Naive thymus-derived CD4-positive, alpha-beta T cell (primary cell): ENCODE measurements at regions not wholly inside any gene's neighbourhood (a gene's known extent, or its start where the extent isn't known, plus 50 kb on each side); places are given as distances from the start of the nearest gene placed in this dataset.

ENCODE experiments used
- ATAC-seq: fragments of 150-1000 bp; cut with Tn5 transposase; 2 replicates; pipeline ENCODE4 v1.10.0; 2021; ENCODE audit warnings: mild to moderate bottlenecking, moderate library complexity
- CTCF ChIA-PET: fragments of 350-600 bp; sonication (Branson Sonifier 250); formaldehyde crosslinking; loops from one replicate; lab custom pipeline; 2021; ENCODE audit warnings: antibody characterized with exemption; lab: Charles Lee
- POLR2A ChIA-PET: fragments of 350-600 bp; sonication (Branson Sonifier 250); formaldehyde crosslinking; loops from one replicate; lab custom pipeline; 2021; ENCODE audit warnings: antibody characterized with exemption, inconsistent platforms; lab: Charles Lee
- DNase-seq, 9 donors: peaks; one replicate each; pipeline versions ENCODE4 v3.0.0 to v3.0.0-alpha.2; 2020 to 2022; ENCODE audit warnings: mixed read lengths in 1 of 9
- H3K27ac ChIP-seq: one replicate; pipeline ENCODE4 v1.7.0; 2013; ENCODE audit warnings: mild to moderate bottlenecking, low read depth, low read length, moderate library complexity
- H3K27me3 ChIP-seq, 2 donors: one replicate each; pipeline ENCODE4 v1.7.0; 2013; ENCODE audit warnings: low read length in 2 of 2, mild to moderate bottlenecking in 2 of 2, moderate library complexity in 2 of 2; ENCODE audit not compliant: control insufficient read depth in 2 of 2, insufficient read depth in 2 of 2
- H3K36me3 ChIP-seq, 3 experiments: 1 replicate in 2 of 3; 2 replicates in 1 of 3; pipeline ENCODE4 v1.7.0; 2013; ENCODE audit warnings: low read length in 3 of 3, mild to moderate bottlenecking in 3 of 3, moderate library complexity in 1 of 3; ENCODE audit not compliant: insufficient read depth in 3 of 3, control insufficient read depth in 2 of 3
- H3K4me1 ChIP-seq, 2 donors: one replicate each; pipeline ENCODE4 v1.7.0; 2013; ENCODE audit warnings: low read length in 2 of 2, mild to moderate bottlenecking in 2 of 2, moderate library complexity in 1 of 2; ENCODE audit not compliant: control insufficient read depth in 2 of 2, insufficient read depth in 2 of 2
- H3K4me3 ChIP-seq: 2 replicates; pipeline ENCODE4 v1.7.0; 2013; ENCODE audit warnings: mild to moderate bottlenecking, low read length
- H3K9me3 ChIP-seq, 3 experiments: 1 replicate in 2 of 3; 2 replicates in 1 of 3; pipeline ENCODE4 v1.7.0; 2013; ENCODE audit warnings: low read length in 3 of 3; ENCODE audit not compliant: control insufficient read depth in 2 of 3
- H3K27ac Mint-ChIP-seq, 9 donors: one replicate each; pipeline ENCODE4 v1.8.0; 2020 to 2022; ENCODE audit warnings: mixed read lengths in 9 of 9, mild to moderate bottlenecking in 8 of 9, moderate library complexity in 5 of 9, inconsistent platforms in 2 of 9
- H3K27me3 Mint-ChIP-seq, 5 donors: one replicate each; pipeline ENCODE4 v1.8.0; 2021 to 2022; ENCODE audit warnings: mixed read lengths in 5 of 5, mild to moderate bottlenecking in 1 of 5
- H3K36me3 Mint-ChIP-seq, 5 donors: one replicate each; pipeline ENCODE4 v1.8.0; 2020 to 2022; ENCODE audit warnings: mixed read lengths in 5 of 5, mild to moderate bottlenecking in 3 of 5, inconsistent platforms in 1 of 5
- H3K4me1 Mint-ChIP-seq, 7 donors: one replicate each; pipeline ENCODE4 v1.8.0; 2020 to 2022; ENCODE audit warnings: mixed read lengths in 7 of 7, mild to moderate bottlenecking in 3 of 7, inconsistent platforms in 1 of 7
- H3K4me3 Mint-ChIP-seq, 10 donors: one replicate each; pipeline ENCODE4 v1.8.0; 2020 to 2022; ENCODE audit warnings: mild to moderate bottlenecking in 10 of 10, mixed read lengths in 10 of 10, moderate library complexity in 6 of 10, inconsistent platforms in 2 of 10
- H3K9me3 Mint-ChIP-seq, 11 donors: one replicate each; pipeline ENCODE4 v1.8.0; 2020 to 2022; ENCODE audit warnings: mixed read lengths in 11 of 11, mild to moderate bottlenecking in 4 of 11, inconsistent platforms in 1 of 11, moderate library complexity in 1 of 11
- intact Hi-C, 2 donors: fragments of 100-400 bp; cut with micrococcal nuclease; formaldehyde crosslinking; loops; one replicate each; pipeline ENCODE4 v1.15.1; 2023

GRCh38 chr11:116545912-116546311, 226.9 kb downstream of the BUD13 start:
- DNase-seq (no peak), ATAC-seq (no peak)
- Histone ChIP-seq H3K4me3 (no peak overlapping the region), H3K27ac (no peak overlapping the region), H3K27me3 (peaks cover 0 to under 1% of the 10 kb centered on the region in 2 donors), H3K9me3 (no peaks in the 10 kb centered on the region), H3K4me1 (no peaks in the 10 kb centered on the region), H3K36me3 (no peaks in the 10 kb centered on the region)
- Mint-ChIP-seq H3K4me3 (no peak overlapping the region), H3K36me3 (no peaks in the 10 kb centered on the region), H3K27me3 (peaks cover 0 to 26% (median 10%) of the 10 kb centered on the region in 5 donors), H3K27ac (no peak overlapping the region), H3K4me1 (no peaks in the 10 kb centered on the region), H3K9me3 (peaks cover 0 to 5% (median 0%) of the 10 kb centered on the region in 11 donors)
- ChIA-PET CTCF (no interaction called here), POLR2A (no interaction called here)
- intact Hi-C loops = no loop called here

GRCh38 chr11:116544721-116545120, 228.1 kb downstream of the BUD13 start:
- CTCF ChIA-PET = no interaction called here
- intact Hi-C loops = no loop called here
- Histone ChIP-seq H3K9me3 (no peaks in the 10 kb centered on the region), H3K4me3 (no peak overlapping the region), H3K4me1 (no peaks in the 10 kb centered on the region), H3K36me3 (no peaks in the 10 kb centered on the region), H3K27me3 (no peaks in the 10 kb centered on the region), H3K27ac (no peak overlapping the region)
- no peak for DNase-seq
- no peak for ATAC-seq
- H3K27ac Mint-ChIP-seq = no peak overlapping the region
- POLR2A ChIA-PET = no interaction called here
- H3K9me3 Mint-ChIP-seq = peaks cover 0 to 4% (median 0%) of the 10 kb centered on the region in 11 donors
- H3K4me3 Mint-ChIP-seq = no peak overlapping the region
- no peaks in the 10 kb centered on the region for H3K36me3 Mint-ChIP-seq
- peaks cover 0 to 32% (median 15%) of the 10 kb centered on the region in 5 donors for H3K27me3 Mint-ChIP-seq
- H3K4me1 Mint-ChIP-seq = no peaks in the 10 kb centered on the region

GRCh38 chr11:116543911-116544475, 228.8 kb downstream of the BUD13 start:
- Mint-ChIP-seq H3K4me3 (no peak overlapping the region), H3K9me3 (peaks cover 0 to 4% (median 0%) of the 10 kb centered on the region in 11 donors), H3K27ac (no peak overlapping the region), H3K27me3 (peaks cover 0 to 31% (median 14%) of the 10 kb centered on the region in 5 donors), H3K36me3 (no peaks in the 10 kb centered on the region), H3K4me1 (no peaks in the 10 kb centered on the region)
- POLR2A ChIA-PET = no interaction called here
- ATAC-seq (no peak), DNase-seq (no peak)
- CTCF ChIA-PET = no interaction called here
- Histone ChIP-seq H3K9me3 (no peaks in the 10 kb centered on the region), H3K36me3 (no peaks in the 10 kb centered on the region), H3K4me3 (no peak overlapping the region), H3K27me3 (no peaks in the 10 kb centered on the region), H3K4me1 (no peaks in the 10 kb centered on the region), H3K27ac (no peak overlapping the region)
- intact Hi-C loops = no loop called here

DNA sequence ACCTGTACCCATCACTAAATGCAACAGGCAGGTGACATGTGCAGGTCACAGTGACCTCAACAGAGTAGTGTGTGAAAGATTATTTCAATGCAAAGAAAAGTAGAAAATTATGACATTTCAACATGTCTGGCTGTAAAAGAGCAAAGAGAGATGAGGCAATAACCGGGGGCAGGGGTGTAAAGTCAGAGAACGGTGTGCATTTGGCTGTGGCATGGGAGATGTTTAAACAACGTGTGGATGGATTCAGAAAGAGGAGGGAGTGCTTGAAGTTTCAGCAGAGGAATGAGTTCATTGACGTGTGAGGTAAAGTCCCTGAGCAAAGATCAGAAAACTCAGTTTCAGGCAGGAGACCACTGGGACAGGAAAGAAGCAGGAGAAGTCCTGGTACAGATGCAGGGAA, 229.7 kb downstream of the BUD13 start:
- intact Hi-C loops = no loop called here
- Mint-ChIP-seq H3K36me3 (no peaks in the 10 kb centered on the region), H3K27me3 (peaks cover 3 to 36% (median 15%) of the 10 kb centered on the region in 5 donors), H3K27ac (no peak overlapping the region), H3K4me3 (no peak overlapping the region), H3K9me3 (peaks cover 0 to 4% (median 0%) of the 10 kb centered on the region in 11 donors), H3K4me1 (no peaks in the 10 kb centered on the region)
- DNase-seq (no peak), ATAC-seq (no peak)
- CTCF ChIA-PET = no interaction called here
- Histone ChIP-seq H3K9me3 (no peaks in the 10 kb centered on the region), H3K4me3 (no peak overlapping the region), H3K27me3 (no peaks in the 10 kb centered on the region), H3K4me1 (no peaks in the 10 kb centered on the region), H3K36me3 (no peaks in the 10 kb centered on the region), H3K27ac (no peak overlapping the region)
- POLR2A ChIA-PET = no interaction called here

DNA sequence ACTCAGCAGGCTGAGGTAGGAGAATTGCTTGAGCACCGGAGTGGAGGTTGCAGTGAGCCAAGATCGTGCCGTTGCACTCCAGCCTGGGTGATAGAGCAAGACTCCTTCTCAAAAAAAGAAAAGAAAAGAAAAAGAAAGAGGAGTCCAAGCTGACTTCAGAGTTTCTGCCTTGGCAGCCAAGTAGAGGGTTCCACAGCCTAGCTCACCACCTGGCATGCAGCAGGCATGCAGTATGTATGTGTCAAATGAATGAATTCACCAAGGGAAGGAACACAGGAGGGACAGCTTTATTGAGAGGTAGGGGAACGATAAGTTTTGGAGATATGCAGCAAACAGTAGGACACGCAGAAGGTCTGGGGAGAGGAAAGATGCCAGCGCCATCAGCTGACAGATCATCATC, 230.4 kb downstream of the BUD13 start:
- no peaks in the 10 kb centered on the region for H3K27me3 ChIP-seq
- ChIA-PET CTCF (no interaction called here), POLR2A (no interaction called here)
- no peaks in the 10 kb centered on the region for H3K9me3 ChIP-seq
- no peaks in the 10 kb centered on the region for H3K36me3 ChIP-seq
- Mint-ChIP-seq H3K27me3 (peaks cover 3 to 29% (median 15%) of the 10 kb centered on the region in 5 donors), H3K4me1 (no peaks in the 10 kb centered on the region), H3K4me3 (no peak overlapping the region), H3K27ac (no peak overlapping the region), H3K9me3 (peaks cover 0 to 4% (median 0%) of the 10 kb centered on the region in 11 donors), H3K36me3 (no peaks in the 10 kb centered on the region)
- H3K4me3 ChIP-seq = no peak overlapping the region
- DNase-seq (no peak), ATAC-seq (no peak)
- H3K4me1 ChIP-seq = no peaks in the 10 kb centered on the region
- intact Hi-C loops = no loop called here
- no peak overlapping the region for H3K27ac ChIP-seq

DNA sequence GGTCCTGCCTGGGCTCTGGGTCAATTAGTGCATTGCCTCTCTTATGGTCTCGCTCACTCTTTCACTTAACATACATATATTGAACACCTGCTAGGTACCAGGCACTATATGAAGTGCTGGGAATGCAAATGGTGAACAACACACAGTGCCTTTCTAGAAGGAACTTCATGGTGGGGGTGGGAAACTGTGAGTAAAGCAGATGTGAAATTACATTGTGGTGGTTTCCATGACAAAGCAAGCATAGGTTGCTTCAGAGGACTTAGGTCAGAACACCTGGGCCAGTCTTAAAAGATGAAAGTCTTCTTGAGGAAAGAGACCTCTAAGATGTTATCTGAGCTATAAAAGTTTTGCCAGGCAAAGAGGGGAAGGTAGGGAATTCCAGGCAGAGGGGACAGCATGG, 231.3 kb downstream of the BUD13 start:
- Histone ChIP-seq H3K4me1 (no peaks in the 10 kb centered on the region), H3K9me3 (no peaks in the 10 kb centered on the region), H3K36me3 (no peaks in the 10 kb centered on the region), H3K27ac (no peak overlapping the region), H3K27me3 (no peaks in the 10 kb centered on the region), H3K4me3 (no peak overlapping the region)
- peaks cover 0 to 4% (median 0%) of the 10 kb centered on the region in 11 donors for H3K9me3 Mint-ChIP-seq
- H3K4me3 Mint-ChIP-seq = no peak overlapping the region
- intact Hi-C loops = no loop called here
- ATAC-seq = no peak
- peaks cover 3 to 27% (median 12%) of the 10 kb centered on the region in 5 donors for H3K27me3 Mint-ChIP-seq
- H3K27ac Mint-ChIP-seq = no peak overlapping the region
- no peaks in the 10 kb centered on the region for H3K36me3 Mint-ChIP-seq
- ChIA-PET CTCF (no interaction called here), POLR2A (no interaction called here)
- H3K4me1 Mint-ChIP-seq = no peaks in the 10 kb centered on the region
- DNase-seq = no peak

- POLR2A ChIA-PET = no interaction called here
- no peak for ATAC-seq
- CTCF ChIA-PET = no interaction called here
Measured at GRCh38 chr11:116540645-116541304, 232.0 kb downstream of the BUD13 start.

More at GRCh38 chr11:116540645-116541304, 232.0 kb downstream of the BUD13 start:
- Mint-ChIP-seq H3K9me3 (peaks cover 0 to 4% (median 0%) of the 10 kb centered on the region in 11 donors), H3K27ac (no peak overlapping the region), H3K4me1 (no peaks in the 10 kb centered on the region), H3K4me3 (no peak overlapping the region), H3K36me3 (no peaks in the 10 kb centered on the region), H3K27me3 (peaks cover 3 to 28% (median 14%) of the 10 kb centered on the region in 5 donors)
- no peaks in the 10 kb centered on the region for H3K9me3 ChIP-seq
- no peak for DNase-seq
- no peak overlapping the region for H3K27ac ChIP-seq
- H3K36me3 ChIP-seq = no peaks in the 10 kb centered on the region
- no peaks in the 10 kb centered on the region for H3K4me1 ChIP-seq
- intact Hi-C loops = no loop called here
- H3K4me3 ChIP-seq = no peak overlapping the region
- no peaks in the 10 kb centered on the region for H3K27me3 ChIP-seq
